ENCODE measurements at regions not wholly inside any gene's neighbourhood (a gene's known extent, or its start where the extent isn't known, plus 50 kb on each side); places are given as distances from the start of the nearest gene placed in this dataset.

DNA sequence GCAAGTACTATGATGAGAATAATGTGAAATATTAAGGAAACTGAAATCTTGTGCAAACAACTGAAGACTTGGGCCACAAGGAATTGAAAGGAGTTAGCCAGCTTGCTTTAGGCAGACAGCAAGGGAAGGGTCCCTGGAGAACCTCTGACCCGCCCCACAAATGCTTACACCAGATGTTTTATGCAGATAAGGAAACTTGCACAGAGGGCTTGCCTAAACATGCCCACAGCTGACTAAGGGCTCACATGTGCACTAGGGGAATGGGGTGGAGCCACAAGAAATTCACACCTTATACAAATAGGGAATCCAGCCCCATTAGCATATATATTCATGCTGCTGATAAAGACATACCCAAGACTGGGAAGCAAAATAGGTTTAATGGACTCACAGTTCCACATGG is 86.1 kb upstream of the CYYR1 start:
- TF ChIP-seq EZH2phosphoT487 (IDR thresholded peaks at IDR 0.05) (no peak), EZH2 (IDR thresholded peaks at IDR 0.05) (no peak)
- TF ChIP-seq, protein P1, sequence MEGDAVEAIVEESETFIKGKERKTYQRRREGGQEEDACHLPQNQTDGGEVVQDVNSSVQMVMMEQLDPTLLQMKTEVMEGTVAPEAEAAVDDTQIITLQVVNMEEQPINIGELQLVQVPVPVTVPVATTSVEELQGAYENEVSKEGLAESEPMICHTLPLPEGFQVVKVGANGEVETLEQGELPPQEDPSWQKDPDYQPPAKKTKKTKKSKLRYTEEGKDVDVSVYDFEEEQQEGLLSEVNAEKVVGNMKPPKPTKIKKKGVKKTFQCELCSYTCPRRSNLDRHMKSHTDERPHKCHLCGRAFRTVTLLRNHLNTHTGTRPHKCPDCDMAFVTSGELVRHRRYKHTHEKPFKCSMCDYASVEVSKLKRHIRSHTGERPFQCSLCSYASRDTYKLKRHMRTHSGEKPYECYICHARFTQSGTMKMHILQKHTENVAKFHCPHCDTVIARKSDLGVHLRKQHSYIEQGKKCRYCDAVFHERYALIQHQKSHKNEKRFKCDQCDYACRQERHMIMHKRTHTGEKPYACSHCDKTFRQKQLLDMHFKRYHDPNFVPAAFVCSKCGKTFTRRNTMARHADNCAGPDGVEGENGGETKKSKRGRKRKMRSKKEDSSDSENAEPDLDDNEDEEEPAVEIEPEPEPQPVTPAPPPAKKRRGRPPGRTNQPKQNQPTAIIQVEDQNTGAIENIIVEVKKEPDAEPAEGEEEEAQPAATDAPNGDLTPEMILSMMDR (IDR thresholded peaks at IDR 0.05): no peak
- H3K4me1 Mint-ChIP-seq: no peaks in the 10 kb centered on the region
- no peaks in the 10 kb centered on the region for H3K4me1 ChIP-seq
- no peak overlapping the region for H3K9ac ChIP-seq
- H3K27ac Mint-ChIP-seq: no peak overlapping the region
- H4K20me1 ChIP-seq (ENCODE audit: low read depth): no peaks in the 10 kb centered on the region
- no peaks in the 10 kb centered on the region for H3F3A ChIP-seq (ENCODE audit: low read depth)
- H3K27me3 ChIP-seq: no peaks in the 10 kb centered on the region
- H3K36me3 Mint-ChIP-seq: no peaks in the 10 kb centered on the region
- no peak overlapping the region for H3K4me3 Mint-ChIP-seq
- no peak overlapping the region for H2AFZ ChIP-seq (replicated peaks)
- no peak overlapping the region for H3K4me2 ChIP-seq
- no peaks in the 10 kb centered on the region for H3K27me3 Mint-ChIP-seq (ENCODE audit: insufficient read depth, low read depth)
- H3K27ac ChIP-seq: no peak overlapping the region
- H3K79me2 ChIP-seq (ENCODE audit: low read depth): no peaks in the 10 kb centered on the region
- H3K4me3 ChIP-seq: no peak overlapping the region
- H3K9me3 Mint-ChIP-seq: peaks cover 3% of the 10 kb centered on the region
- no peak for DNase-seq (ENCODE audit: low spot score)
- H3K9me3 ChIP-seq (ENCODE audit: low read depth): peaks cover 10% of the 10 kb centered on the region
- H3K36me3 ChIP-seq: no peaks in the 10 kb centered on the region

DNA sequence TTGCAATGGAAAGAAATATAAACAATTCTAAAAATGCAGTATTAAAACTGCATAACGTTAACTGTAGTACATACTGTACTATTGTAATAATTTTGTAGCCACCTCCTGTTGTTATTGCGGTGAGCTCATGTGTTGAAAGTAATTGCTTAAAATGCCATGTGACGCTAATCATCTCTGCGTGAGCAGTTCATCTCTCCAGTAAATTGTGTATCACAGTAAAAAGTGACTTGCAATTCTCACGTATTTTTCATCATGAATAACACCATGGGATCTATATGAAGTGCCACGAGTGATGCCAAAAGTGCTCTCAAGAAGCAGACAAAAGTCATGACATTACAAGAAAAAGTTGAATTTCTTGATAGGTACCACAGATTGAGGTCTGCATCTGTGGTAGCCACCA is 82.4 kb upstream of the CYYR1 start:
- peaks cover 3% of the 10 kb centered on the region for H3K9me3 Mint-ChIP-seq
- no peak overlapping the region for H3K4me3 ChIP-seq
- H3K79me2 ChIP-seq (ENCODE audit: low read depth): no peaks in the 10 kb centered on the region
- H3K9ac ChIP-seq: no peak overlapping the region
- H3K4me1 Mint-ChIP-seq: no peaks in the 10 kb centered on the region
- H3F3A ChIP-seq (ENCODE audit: low read depth): no peaks in the 10 kb centered on the region
- no peaks in the 10 kb centered on the region for H3K9me3 ChIP-seq (ENCODE audit: low read depth)
- H3K36me3 ChIP-seq: no peaks in the 10 kb centered on the region
- H3K4me3 Mint-ChIP-seq: no peak overlapping the region
- no peaks in the 10 kb centered on the region for H4K20me1 ChIP-seq (ENCODE audit: low read depth)
- H3K27ac Mint-ChIP-seq: no peak overlapping the region
- no peak overlapping the region for H2AFZ ChIP-seq (replicated peaks)
- H3K27ac ChIP-seq: no peak overlapping the region
- H3K27me3 ChIP-seq: no peaks in the 10 kb centered on the region
- H3K36me3 Mint-ChIP-seq: no peaks in the 10 kb centered on the region
- no peaks in the 10 kb centered on the region for H3K27me3 Mint-ChIP-seq (ENCODE audit: insufficient read depth, low read depth)
- no peak for DNase-seq (ENCODE audit: low spot score)
- no peaks in the 10 kb centered on the region for H3K4me1 ChIP-seq
- TF ChIP-seq EZH2phosphoT487 (IDR thresholded peaks at IDR 0.05) (no peak), EZH2 (IDR thresholded peaks at IDR 0.05) (no peak)
- TF ChIP-seq, protein P1 (IDR thresholded peaks at IDR 0.05): no peak
- no peak overlapping the region for H3K4me2 ChIP-seq

DNA sequence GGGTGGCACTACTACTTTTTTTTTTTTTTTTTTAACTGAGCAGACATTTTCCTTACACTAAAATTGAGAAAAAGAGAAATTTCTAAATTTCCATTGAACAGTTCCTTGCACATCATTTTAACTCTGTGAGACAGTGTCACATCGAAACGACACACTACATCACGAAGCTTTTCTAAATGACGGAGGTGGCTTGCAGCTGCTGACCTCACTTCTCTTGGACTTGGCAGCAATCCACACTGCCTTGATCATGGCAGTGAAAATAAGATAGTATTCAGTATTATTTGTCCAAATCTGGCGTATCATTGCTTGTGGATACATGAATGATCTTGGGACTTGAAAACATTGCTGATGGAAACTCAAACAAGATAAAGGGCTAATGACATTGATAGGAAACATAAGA is 80.3 kb upstream of the CYYR1 start:
- H3F3A ChIP-seq (ENCODE audit: low read depth): no peaks in the 10 kb centered on the region
- no peak for DNase-seq (ENCODE audit: low spot score)
- H3K4me2 ChIP-seq: no peak overlapping the region
- H2AFZ ChIP-seq (replicated peaks): no peak overlapping the region
- H3K79me2 ChIP-seq (ENCODE audit: low read depth): no peaks in the 10 kb centered on the region
- H3K9ac ChIP-seq: no peak overlapping the region
- Mint-ChIP-seq H3K36me3 (no peaks in the 10 kb centered on the region), H3K27ac (no peak overlapping the region), H3K4me1 (no peaks in the 10 kb centered on the region), H3K9me3 (no peaks in the 10 kb centered on the region), H3K27me3 (ENCODE audit: insufficient read depth, low read depth) (no peaks in the 10 kb centered on the region), H3K4me3 (no peak overlapping the region)
- H3K27ac ChIP-seq: no peak overlapping the region
- no peaks in the 10 kb centered on the region for H4K20me1 ChIP-seq (ENCODE audit: low read depth)
- H3K4me3 ChIP-seq: no peak overlapping the region
- H3K27me3 ChIP-seq: no peaks in the 10 kb centered on the region
- H3K36me3 ChIP-seq: no peaks in the 10 kb centered on the region
- no peaks in the 10 kb centered on the region for H3K4me1 ChIP-seq
- H3K9me3 ChIP-seq (ENCODE audit: low read depth): no peaks in the 10 kb centered on the region
- TF ChIP-seq, protein P1 (IDR thresholded peaks at IDR 0.05): no peak
- TF ChIP-seq EZH2 (IDR thresholded peaks at IDR 0.05) (no peak), EZH2phosphoT487 (IDR thresholded peaks at IDR 0.05) (no peak)

DNA sequence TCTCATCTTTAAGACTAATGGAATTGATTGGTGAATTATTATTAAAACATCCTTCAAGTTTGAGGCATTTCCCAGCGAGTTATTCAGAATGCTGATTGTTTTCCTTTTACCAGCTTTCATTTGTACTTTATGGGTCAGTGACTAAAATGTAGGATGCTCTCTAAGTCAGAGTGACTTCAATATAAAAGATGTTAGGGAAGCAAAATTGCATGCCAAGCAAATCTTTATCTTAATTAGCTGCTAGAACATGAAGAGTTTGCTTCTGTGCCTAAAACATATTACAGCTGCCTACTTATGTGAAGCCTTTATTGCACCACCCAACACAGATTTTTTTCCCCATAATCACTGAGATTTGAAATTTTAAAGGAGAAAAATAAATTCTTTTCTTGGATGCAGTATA is 79.8 kb upstream of the CYYR1 start:
- H3K4me3 Mint-ChIP-seq: no peak overlapping the region
- Histone ChIP-seq H3K9ac (no peak overlapping the region), H4K20me1 (ENCODE audit: low read depth) (no peaks in the 10 kb centered on the region), H2AFZ (replicated peaks) (no peak overlapping the region), H3K4me1 (no peaks in the 10 kb centered on the region), H3K27me3 (no peaks in the 10 kb centered on the region), H3F3A (ENCODE audit: low read depth) (no peaks in the 10 kb centered on the region), H3K27ac (no peak overlapping the region), H3K36me3 (no peaks in the 10 kb centered on the region), H3K4me3 (no peak overlapping the region), H3K79me2 (ENCODE audit: low read depth) (no peaks in the 10 kb centered on the region), H3K4me2 (no peak overlapping the region), H3K9me3 (ENCODE audit: low read depth) (no peaks in the 10 kb centered on the region)
- H3K27me3 Mint-ChIP-seq (ENCODE audit: insufficient read depth, low read depth): peaks cover 1% of the 10 kb centered on the region
- TF ChIP-seq EZH2phosphoT487 (IDR thresholded peaks at IDR 0.05) (no peak), EZH2 (IDR thresholded peaks at IDR 0.05) (no peak)
- TF ChIP-seq, protein P1 (IDR thresholded peaks at IDR 0.05): no peak
- no peaks in the 10 kb centered on the region for H3K36me3 Mint-ChIP-seq
- H3K9me3 Mint-ChIP-seq: no peaks in the 10 kb centered on the region
- H3K4me1 Mint-ChIP-seq: no peaks in the 10 kb centered on the region
- H3K27ac Mint-ChIP-seq: no peak overlapping the region
- no peak for DNase-seq (ENCODE audit: low spot score)
